ENCODE measurements at regions not wholly inside any gene's neighbourhood (a gene's known extent, or its start where the extent isn't known, plus 50 kb on each side); places are given as distances from the start of the nearest gene placed in this dataset.

DNA sequence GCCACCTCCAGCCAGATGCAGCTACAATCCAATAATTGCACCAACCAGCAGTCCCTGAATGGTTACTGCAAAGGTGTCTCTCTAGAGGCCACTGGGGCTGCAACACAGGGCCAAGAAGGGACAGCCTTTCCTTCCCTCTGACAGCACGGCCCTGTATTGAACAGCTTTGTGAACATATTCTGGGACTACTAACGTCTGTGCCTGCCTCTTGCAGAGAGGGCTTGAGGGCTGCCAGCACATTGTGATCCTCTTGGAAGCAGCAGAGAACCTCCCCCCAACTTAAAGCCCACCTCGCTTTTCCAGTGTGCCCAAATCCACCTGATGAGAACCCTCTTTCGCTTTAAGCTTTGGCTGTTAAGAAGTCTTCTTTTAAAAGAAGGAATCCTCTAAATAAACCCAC lies 415.9 kb downstream of the RPS24 start:
- Histone ChIP-seq H3K9me3 (ENCODE audit: severe bottlenecking) (no peaks in the 10 kb centered on the region), H3K27ac (ENCODE audit: poor library complexity, severe bottlenecking) (no peak overlapping the region), H3K27me3 (ENCODE audit: insufficient read depth, poor library complexity, severe bottlenecking) (peaks cover 4% of the 10 kb centered on the region), H3K4me1 (ENCODE audit: insufficient read depth, poor library complexity, severe bottlenecking) (no peaks in the 10 kb centered on the region), H3K36me3 (ENCODE audit: low read depth) (no peaks in the 10 kb centered on the region), H3K4me3 (ENCODE audit: severe bottlenecking) (no peak overlapping the region)
- ATAC-seq (ENCODE audit: low read depth) (no peak), DNase-seq (ENCODE audit: low spot score) (no peak)
- TF ChIP-seq, protein P1, sequence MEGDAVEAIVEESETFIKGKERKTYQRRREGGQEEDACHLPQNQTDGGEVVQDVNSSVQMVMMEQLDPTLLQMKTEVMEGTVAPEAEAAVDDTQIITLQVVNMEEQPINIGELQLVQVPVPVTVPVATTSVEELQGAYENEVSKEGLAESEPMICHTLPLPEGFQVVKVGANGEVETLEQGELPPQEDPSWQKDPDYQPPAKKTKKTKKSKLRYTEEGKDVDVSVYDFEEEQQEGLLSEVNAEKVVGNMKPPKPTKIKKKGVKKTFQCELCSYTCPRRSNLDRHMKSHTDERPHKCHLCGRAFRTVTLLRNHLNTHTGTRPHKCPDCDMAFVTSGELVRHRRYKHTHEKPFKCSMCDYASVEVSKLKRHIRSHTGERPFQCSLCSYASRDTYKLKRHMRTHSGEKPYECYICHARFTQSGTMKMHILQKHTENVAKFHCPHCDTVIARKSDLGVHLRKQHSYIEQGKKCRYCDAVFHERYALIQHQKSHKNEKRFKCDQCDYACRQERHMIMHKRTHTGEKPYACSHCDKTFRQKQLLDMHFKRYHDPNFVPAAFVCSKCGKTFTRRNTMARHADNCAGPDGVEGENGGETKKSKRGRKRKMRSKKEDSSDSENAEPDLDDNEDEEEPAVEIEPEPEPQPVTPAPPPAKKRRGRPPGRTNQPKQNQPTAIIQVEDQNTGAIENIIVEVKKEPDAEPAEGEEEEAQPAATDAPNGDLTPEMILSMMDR (IDR thresholded peaks at IDR 0.05; ENCODE audit: poor library complexity, severe bottlenecking) = no peak

DNA sequence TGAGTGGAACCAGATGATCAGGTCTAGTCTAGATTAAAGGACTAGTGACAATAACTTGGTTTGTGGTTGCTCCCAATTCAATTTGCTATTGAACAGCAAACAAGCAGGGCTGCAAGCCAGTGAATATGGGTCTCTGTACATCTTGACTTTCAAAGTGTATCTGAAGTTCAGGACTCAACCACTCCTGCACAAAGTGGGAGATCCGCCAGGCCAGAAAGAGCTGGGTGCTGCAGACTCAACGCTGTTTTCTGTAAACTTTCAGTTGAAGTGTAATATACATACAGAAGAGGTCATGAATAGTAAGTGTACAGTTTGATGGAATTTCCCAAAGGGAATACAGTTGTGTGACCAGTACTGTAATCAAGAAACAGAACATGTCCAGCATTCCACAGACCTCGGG lies 416.6 kb downstream of the RPS24 start:
- TF ChIP-seq, protein P1 (IDR thresholded peaks at IDR 0.05; ENCODE audit: poor library complexity, severe bottlenecking) = no peak
- DNase-seq (ENCODE audit: low spot score) (no peak), ATAC-seq (ENCODE audit: low read depth) (no peak)
- no peak overlapping the region for H3K27ac ChIP-seq (ENCODE audit: poor library complexity, severe bottlenecking)
- no peak overlapping the region for H3K4me3 ChIP-seq (ENCODE audit: severe bottlenecking)
- no peaks in the 10 kb centered on the region for H3K9me3 ChIP-seq (ENCODE audit: severe bottlenecking)
- H3K36me3 ChIP-seq (ENCODE audit: low read depth) = no peaks in the 10 kb centered on the region
- H3K4me1 ChIP-seq (ENCODE audit: insufficient read depth, poor library complexity, severe bottlenecking) = no peaks in the 10 kb centered on the region
- H3K27me3 ChIP-seq (ENCODE audit: insufficient read depth, poor library complexity, severe bottlenecking) = peaks cover 4% of the 10 kb centered on the region

DNA sequence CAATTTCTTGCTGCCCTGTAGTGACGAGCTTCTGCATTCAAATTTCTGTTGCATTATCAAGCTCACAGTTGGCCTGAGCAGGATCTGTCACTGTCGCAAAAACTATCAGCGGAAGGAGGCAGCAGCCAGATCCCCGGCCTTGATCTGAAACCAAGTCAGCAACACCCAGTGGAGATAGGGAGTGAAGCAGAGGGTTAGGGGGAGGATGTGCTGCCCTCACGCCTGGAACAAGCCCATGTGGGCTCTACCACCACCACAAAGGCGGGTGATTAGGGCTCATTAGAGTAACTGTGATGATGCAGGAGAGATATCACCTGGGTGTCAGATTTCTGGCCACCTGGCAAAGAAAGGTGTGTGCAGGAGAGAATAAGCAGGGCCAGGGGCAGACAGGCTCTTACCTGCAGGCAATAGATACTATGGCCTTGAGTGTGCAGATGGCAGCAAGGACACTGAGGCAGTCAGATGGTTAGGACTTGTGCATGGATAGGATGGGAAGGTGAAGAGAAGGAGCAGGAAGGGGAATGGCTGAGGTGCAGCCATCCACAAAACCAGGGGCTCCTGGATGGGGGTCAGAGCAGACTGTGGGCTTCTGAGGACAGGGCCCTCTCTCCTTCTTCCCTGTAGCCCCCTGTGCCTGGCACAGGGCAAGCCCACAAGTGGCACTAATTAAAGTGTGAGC lies 417.3 kb downstream of the RPS24 start:
- Histone ChIP-seq H3K4me1 (ENCODE audit: insufficient read depth, poor library complexity, severe bottlenecking) (no peaks in the 10 kb centered on the region), H3K27me3 (ENCODE audit: insufficient read depth, poor library complexity, severe bottlenecking) (peaks cover 4% of the 10 kb centered on the region), H3K27ac (ENCODE audit: poor library complexity, severe bottlenecking) (no peak overlapping the region), H3K9me3 (ENCODE audit: severe bottlenecking) (no peaks in the 10 kb centered on the region), H3K36me3 (ENCODE audit: low read depth) (no peaks in the 10 kb centered on the region), H3K4me3 (ENCODE audit: severe bottlenecking) (no peak overlapping the region)
- ATAC-seq (ENCODE audit: low read depth) (no peak), DNase-seq (ENCODE audit: low spot score) (no peak)
- TF ChIP-seq, protein P1 (IDR thresholded peaks at IDR 0.05; ENCODE audit: poor library complexity, severe bottlenecking) = no peak

DNA sequence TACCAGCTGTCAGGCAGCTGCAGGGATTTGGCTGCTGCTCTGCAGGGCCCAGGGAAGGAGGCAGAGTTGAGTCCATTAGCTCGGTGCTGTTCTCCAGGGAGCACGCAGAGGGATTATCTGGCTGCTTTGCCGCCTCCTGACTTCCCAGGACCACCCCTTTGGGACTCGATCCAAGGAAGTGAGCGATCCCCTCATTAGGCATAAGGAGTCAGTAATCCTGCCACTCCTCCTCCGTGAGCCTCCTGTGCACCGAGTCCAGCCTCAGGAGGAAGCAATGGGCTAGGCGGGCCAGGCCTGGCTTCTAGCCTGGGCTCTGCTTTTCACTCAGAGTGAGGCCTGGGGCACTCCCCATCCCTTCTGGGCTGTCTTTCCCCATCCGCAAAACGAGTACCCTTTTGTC lies 417.9 kb downstream of the RPS24 start:
- H3K27ac ChIP-seq (ENCODE audit: poor library complexity, severe bottlenecking) = no peak overlapping the region
- H3K4me3 ChIP-seq (ENCODE audit: severe bottlenecking) = no peak overlapping the region
- ATAC-seq (ENCODE audit: low read depth) (no peak), DNase-seq (ENCODE audit: low spot score) (no peak)
- H3K9me3 ChIP-seq (ENCODE audit: severe bottlenecking) = no peaks in the 10 kb centered on the region
- TF ChIP-seq, protein P1 (IDR thresholded peaks at IDR 0.05; ENCODE audit: poor library complexity, severe bottlenecking) = no peak
- H3K36me3 ChIP-seq (ENCODE audit: low read depth) = no peaks in the 10 kb centered on the region
- peaks cover 4% of the 10 kb centered on the region for H3K27me3 ChIP-seq (ENCODE audit: insufficient read depth, poor library complexity, severe bottlenecking)
- H3K4me1 ChIP-seq (ENCODE audit: insufficient read depth, poor library complexity, severe bottlenecking) = no peaks in the 10 kb centered on the region

DNA sequence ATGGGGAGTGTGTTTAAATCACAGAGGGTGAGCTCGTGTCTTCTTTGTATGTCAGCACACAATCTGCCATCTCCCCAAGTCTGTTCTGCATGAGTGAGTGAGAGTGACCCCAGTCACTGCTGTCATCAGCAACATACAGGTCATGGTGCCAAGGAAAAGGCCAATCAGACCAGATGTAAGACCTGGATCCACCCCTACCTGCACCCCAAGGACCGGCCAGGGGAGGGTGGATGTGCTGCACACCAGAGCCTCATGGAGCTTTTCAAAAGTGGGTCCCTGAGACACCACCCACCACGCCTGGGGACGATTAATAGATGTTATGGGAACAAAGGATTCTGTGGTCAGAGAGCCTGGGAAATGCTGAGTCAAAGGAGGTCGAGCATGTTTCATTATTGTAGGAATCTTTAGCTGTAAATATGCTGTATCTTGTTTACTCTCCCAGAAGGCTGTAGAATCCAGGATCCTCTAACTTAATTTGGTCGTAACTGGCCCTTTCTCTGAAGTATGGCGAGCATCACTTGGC lies 420.5 kb downstream of the RPS24 start:
- H3K27me3 ChIP-seq (ENCODE audit: insufficient read depth, poor library complexity, severe bottlenecking) = peaks cover 4% of the 10 kb centered on the region
- DNase-seq (ENCODE audit: low spot score) (no peak), ATAC-seq (ENCODE audit: low read depth) (no peak)
- H3K27ac ChIP-seq (ENCODE audit: poor library complexity, severe bottlenecking) = no peak overlapping the region
- no peaks in the 10 kb centered on the region for H3K9me3 ChIP-seq (ENCODE audit: severe bottlenecking)
- no peak overlapping the region for H3K4me3 ChIP-seq (ENCODE audit: severe bottlenecking)
- TF ChIP-seq, protein P1 (IDR thresholded peaks at IDR 0.05; ENCODE audit: poor library complexity, severe bottlenecking) = no peak
- no peaks in the 10 kb centered on the region for H3K36me3 ChIP-seq (ENCODE audit: low read depth)
- H3K4me1 ChIP-seq (ENCODE audit: insufficient read depth, poor library complexity, severe bottlenecking) = peaks cover 5% of the 10 kb centered on the region
